HCT116 (cell line): ENCODE measurements at regions not wholly inside any gene's neighbourhood (a gene's known extent, or its start where the extent isn't known, plus 50 kb on each side); places are given as distances from the start of the nearest gene placed in this dataset.
"Not testable (repeated sequence)": the region's sequence is repeated elsewhere in the genome, so short reads cannot be mapped to it uniquely, and the experiment has no call there.

Source experiments
- ATAC-seq: fragments of 200-7000 bp; cut with Tn5 transposase; 2 replicates; pipeline ENCODE4 v1.9.1; 2020; ENCODE audit warnings: mild to moderate bottlenecking, moderate library complexity
- BruUV-seq: library from RNA; stranded (reverse); fragments of 400-500 nt; replicated peaks from 2 replicates; lab custom pipeline; 2021; lab: Mats Ljungman, UMichigan
- CTCF ChIA-PET: fragments of 300-600 bp; sonication (Branson Sonifier 250); formaldehyde crosslinking; loops from one replicate; lab custom pipeline; 2021; ENCODE audit warnings: antibody characterized with exemption; lab: Charles Lee
- POLR2A ChIA-PET: fragments of 300-600, 350-600 bp; sonication (Branson Sonifier 250); formaldehyde crosslinking; loops from one replicate; lab custom pipeline; 2021; ENCODE audit warnings: antibody characterized with exemption; lab: Charles Lee
- RAD21 ChIA-PET, 2 experiments: fragments of 300-600 bp; sonication (Branson Sonifier 250); formaldehyde crosslinking; loops; one replicate each; lab custom pipeline; 2023; ENCODE audit warnings: low total read pairs in 2 of 2; ENCODE audit not compliant: uncharacterized antibody in 2 of 2, unreplicated experiment in 2 of 2, low non-redundant PET in 1 of 2; lab: Charles Lee
- DNase-seq: peaks from one replicate; pipeline ENCODE4 v3.0.0-alpha.2; 2010; ENCODE audit warnings: low read depth, low spot score
- H2AFZ ChIP-seq: fragments of 200-600 bp; shearing (Covaris generic), sonication (generic); 2 replicates; pipeline ENCODE4 v1.6.1; 2017; ENCODE audit warnings: low read depth, mixed run types, mixed read lengths, antibody characterized with exemption, low read length; ENCODE audit not compliant: poor library complexity, severe bottlenecking
- H3K27ac ChIP-seq: 2 replicates; pipeline ENCODE4 v1.5.1; 2012; ENCODE audit warnings: low read depth, low read length
- H3K27me3 ChIP-seq: fragments of 200-600 bp; sonication (generic); 2 replicates; pipeline ENCODE4 v1.6.1; 2016; ENCODE audit warnings: mixed run types, low read length, mixed read lengths; ENCODE audit not compliant: insufficient read depth
- H3K36me3 ChIP-seq, 2 experiments: fragments of 200-500 bp in 1 of 2; fragments of 200-600 bp in 1 of 2; sonication (Bioruptor generic) in 1 of 2; sonication (generic) in 1 of 2; 2 replicates each; pipeline versions ENCODE4 v1.5.1 to v1.6.1; 2014 to 2016; ENCODE audit warnings: low read length in 2 of 2, inconsistent platforms in 1 of 2, mixed read lengths in 1 of 2, mixed run types in 1 of 2; ENCODE audit not compliant: insufficient read depth in 2 of 2, control insufficient read depth in 1 of 2
- H3K4me1 ChIP-seq, 2 experiments: fragments of 200-600 bp in 1 of 2; sonication (generic) in 1 of 2; 2 replicates each; pipeline versions ENCODE4 v1.5.1 to v1.6.1; 2012 to 2017; ENCODE audit warnings: low read length in 2 of 2, inconsistent platforms in 1 of 2, mild to moderate bottlenecking in 1 of 2, mixed read lengths in 1 of 2, mixed run types in 1 of 2, moderate library complexity in 1 of 2; ENCODE audit not compliant: insufficient read depth in 2 of 2, control insufficient read depth in 1 of 2
- H3K4me2 ChIP-seq: fragments of 200-600 bp; sonication (generic); 2 replicates; pipeline ENCODE4 v1.6.1; 2017; ENCODE audit warnings: mixed run types, low read length, mixed read lengths
- H3K4me3 ChIP-seq, 2 experiments: fragments of 200-600 bp in 1 of 2; sonication (generic) in 1 of 2; replicated peaks in 1 of 2; 2 replicates each; pipeline ENCODE4 v1.5.1; 2011 to 2016; ENCODE audit warnings: low read length in 2 of 2, control low read depth in 1 of 2, low read depth in 1 of 2, mild to moderate bottlenecking in 1 of 2, mixed read lengths in 1 of 2, mixed run types in 1 of 2
- H3K79me2 ChIP-seq: fragments of 200-600 bp; sonication (generic); 2 replicates; pipeline ENCODE4 v1.6.1; 2017; ENCODE audit warnings: mild to moderate bottlenecking, mixed run types, low read length, moderate library complexity, mixed read lengths; ENCODE audit not compliant: insufficient read depth
- H3K9ac ChIP-seq: fragments of 200-600 bp; sonication (generic); 2 replicates; pipeline ENCODE4 v1.6.1; 2016; ENCODE audit warnings: low read length, mixed read lengths
- H3K9me2 ChIP-seq: fragments of 200-600 bp; sonication (generic), shearing (Covaris generic); 2 replicates; pipeline ENCODE4 v1.6.1; 2017; ENCODE audit warnings: mixed run types, mild to moderate bottlenecking, moderate library complexity; ENCODE audit not compliant: insufficient read depth
- H3K9me3 ChIP-seq, 2 experiments: fragments of 200-500 bp in 1 of 2; fragments of 200-600 bp in 1 of 2; sonication (Bioruptor generic) in 1 of 2; sonication (generic) in 1 of 2; 2 replicates each; pipeline ENCODE4 v1.6.1; 2014 to 2017; ENCODE audit warnings: low read length in 2 of 2, mixed read lengths in 2 of 2, inconsistent platforms in 1 of 2, low read depth in 1 of 2, mild to moderate bottlenecking in 1 of 2, mixed run types in 1 of 2, moderate library complexity in 1 of 2; ENCODE audit not compliant: control insufficient read depth in 1 of 2, insufficient read depth in 1 of 2
- H4K20me1 ChIP-seq: fragments of 200-600 bp; sonication (generic), shearing (Covaris generic); 2 replicates; pipeline ENCODE4 v1.6.1; 2017; ENCODE audit warnings: mixed run types, mild to moderate bottlenecking, moderate library complexity; ENCODE audit not compliant: insufficient read depth
- RAD21 ChIP-seq: IDR thresholded peaks from 2 replicates; pipeline ENCODE4 v1.6.1; 2012; ENCODE audit warnings: low read depth, mild to moderate bottlenecking
- intact Hi-C: fragments of 100-400 bp; cut with micrococcal nuclease; formaldehyde crosslinking; loops from 2 replicates; pipeline ENCODE4 v1.10.0; 2022

- CTCF ChIA-PET, H3K9me3 ChIP-seq, H3K27me3 ChIP-seq, BruUV-seq, H3K36me3 ChIP-seq, H3K4me1 ChIP-seq, H2AFZ ChIP-seq, ATAC-seq, H4K20me1 ChIP-seq, H3K9me2 ChIP-seq, H3K4me2 ChIP-seq, H3K9ac ChIP-seq, POLR2A ChIA-PET, H3K27ac ChIP-seq, RAD21 ChIA-PET, DNase-seq, intact Hi-C loops, H3K79me2 ChIP-seq, H3K4me3 ChIP-seq: not testable (repeated sequence)
These were observed 92.1 kb downstream of the C4BPA start for GRCh38 chr1:207196135-207196534.

- H2AFZ ChIP-seq, H3K36me3 ChIP-seq, POLR2A ChIA-PET, H3K27me3 ChIP-seq, H3K4me3 ChIP-seq, H4K20me1 ChIP-seq, H3K9me3 ChIP-seq, H3K9ac ChIP-seq, CTCF ChIA-PET, H3K27ac ChIP-seq, H3K4me2 ChIP-seq, DNase-seq, ATAC-seq, BruUV-seq, RAD21 ChIA-PET, H3K79me2 ChIP-seq, H3K9me2 ChIP-seq: not testable (repeated sequence)
- peaks cover 10 to 22% of the 10 kb centered on the region in 2 experiments; a peak in 3 of 4 replicates for H3K4me1 ChIP-seq
- intact Hi-C loops, result loop anchor here (10.0 kb wide), 1 partner anchor 123 kb away; the partner anchor contains the start of gene CD55
These were observed 97.5 kb downstream of the C4BPA start for GRCh38 chr1:207201534-207201933.

- Histone ChIP-seq H3K9ac (no peak overlapping the region), H3K9me3 (no peaks in the 10 kb centered on the region), H3K4me3 (no peak overlapping the region), H3K36me3 (no peaks in the 10 kb centered on the region), H3K79me2 (no peaks in the 10 kb centered on the region)
- DNase-seq (no peak), ATAC-seq (no peak)
- POLR2A ChIA-PET, result no interaction called here
- intact Hi-C loops, result loop anchor here (10.0 kb wide), 1 partner anchor 122 kb away; the partner anchor contains the start of gene CD55
- BruUV-seq, result no TSS peak
- no peak for TF ChIP-seq RAD21
- TF ChIP-seq, all 23 proteins: peak for 0
- H2AFZ ChIP-seq, result no peak overlapping the region
- H3K9me2 ChIP-seq, result no peaks in the 10 kb centered on the region
- no peaks in the 10 kb centered on the region for H4K20me1 ChIP-seq
- H3K27ac ChIP-seq, result no peak overlapping the region
- RAD21 ChIA-PET, result interaction anchor here in 1 of 2 experiments (0.6 kb wide), 1 partner anchor 17 kb away, joined by 3 read pairs; no protein-coding TSS in a partner anchor
- CTCF ChIA-PET, result no interaction called here
- no peaks in the 10 kb centered on the region for H3K27me3 ChIP-seq
- peaks cover 10 to 22% of the 10 kb centered on the region in 2 experiments; a peak in 3 of 4 replicates for H3K4me1 ChIP-seq
- H3K4me2 ChIP-seq, result no peak overlapping the region
These were observed 98.4 kb downstream of the C4BPA start for GRCh38 chr1:207202480-207202879.
